Heart left ventricle (tissue), 13 donors: ENCODE measurements at regions not wholly inside any gene's neighbourhood (a gene's known extent, or its start where the extent isn't known, plus 50 kb on each side); places are given as distances from the start of the nearest gene placed in this dataset.

Source experiments
- CTCF ChIP-seq, 12 donors: fragments of 200-600 bp; sonication (generic) in 4 of 12; IDR thresholded peaks; one replicate each; pipeline versions ENCODE4 v1.5.0 to v1.8.0; 2018 to 2022; ENCODE audit warnings: antibody characterized with exemption in 12 of 12, mild to moderate bottlenecking in 5 of 12
- POLR2A ChIP-seq, 2 donors: fragments of 450-650 bp; IDR thresholded peaks; one replicate each; pipeline ENCODE4 v1.6.1; 2017; ENCODE audit warnings: antibody characterized with exemption in 2 of 2, mild to moderate bottlenecking in 2 of 2, moderate library complexity in 2 of 2
- donor health status: ischemic (EF 13 %, LVEDD 7.1; RV severe dilation, severe dysfunction).
- donor health status: DM: no; HTN: yes; CAD: no.
- donor health status: DM: no; HTN: no; CAD: no.
- donor health status: ischemic (EF 25% LVEDD 6.9; RV normal size, moderate dysfunction).
- donor health status: ischemic (EF 25% LVEDD 5.7; RV mildly dilated, moderate dysfunction).
- donor health status: ischemic (EF 35%, LVEDD 5.7; RV mildly dilated, moderate dysfunction).
- donor health status: nonischemic (EF 11% LVEDD 7.7; RV severe dilation, severe dysfunction).
- donor health status: DM: yes; HTN: yes; CAD: no.
- donor health status: PGD.
- donor health status: ischemic (EF 29% LVEDD 5.4; RV normal size, mild dysfunction).
- donor health status: nonischemic (EF 23%, LVEDD 6.1; RV moderate dilation, normal function).

DNA sequence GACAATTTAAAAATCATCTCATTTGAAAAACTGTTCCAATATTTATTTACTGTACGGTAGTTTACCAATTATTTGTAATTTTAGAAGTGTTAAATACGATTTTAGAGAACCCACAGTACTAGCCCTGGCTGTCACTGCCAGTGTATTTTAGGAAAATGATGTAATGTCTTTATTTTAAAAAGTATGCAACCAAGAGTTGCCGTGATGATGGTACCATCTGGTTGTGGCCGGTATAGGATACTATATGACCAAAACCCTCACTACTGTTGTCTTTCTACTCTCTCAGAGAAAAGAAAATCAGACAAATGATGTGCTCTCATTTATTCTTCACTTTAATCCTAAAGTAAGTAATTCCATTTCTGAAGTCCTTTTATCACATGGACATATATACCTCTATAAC is 395.0 kb downstream of the FOXG1 start:
- TF ChIP-seq CTCF (IDR thresholded peaks at IDR 0.05) (no peak), POLR2A (IDR thresholded peaks at IDR 0.05) (no peak)
